Endothelial cell of umbilical vein (primary cell): ENCODE measurements at regions not wholly inside any gene's neighbourhood (a gene's known extent, or its start where the extent isn't known, plus 50 kb on each side); places are given as distances from the start of the nearest gene placed in this dataset.

Source experiments
- EZH2 ChIP-seq: IDR thresholded peaks from 2 replicates; pipeline ENCODE4 v1.6.1; 2012; ENCODE audit warnings: borderline replicate concordance, low read depth, mild to moderate bottlenecking, moderate library complexity, low read length, inconsistent platforms; ENCODE audit not compliant: severe bottlenecking
- FOS ChIP-seq: IDR thresholded peaks from 2 replicates; pipeline ENCODE4 v1.6.1; 2011; ENCODE audit warnings: mild to moderate bottlenecking, low read length, moderate library complexity, borderline replicate concordance; ENCODE audit not compliant: insufficient read depth
- JUN ChIP-seq: IDR thresholded peaks from 2 replicates; pipeline ENCODE4 v1.6.1; 2011; ENCODE audit warnings: borderline replicate concordance, low read depth; ENCODE audit not compliant: insufficient read length, insufficient read depth
- MYC ChIP-seq: IDR thresholded peaks from one replicate; pipeline ENCODE4 v1.6.1; 2011; ENCODE audit warnings: mild to moderate bottlenecking, low read depth, low read length
- POLR2A ChIP-seq: IDR thresholded peaks from 2 replicates; pipeline ENCODE4 v1.6.1; 2012; ENCODE audit warnings: low read depth, mild to moderate bottlenecking, control low read depth, low read length
- POLR2AphosphoS5 ChIP-seq: IDR thresholded peaks from 2 replicates; pipeline ENCODE4 v1.6.1; 2012; ENCODE audit warnings: low read depth, mild to moderate bottlenecking, control low read depth, low read length, moderate library complexity; ENCODE audit not compliant: insufficient read depth
- TF ChIP-seq, protein P1 (sequence below), 2 donors: IDR thresholded peaks; 1 replicate in 1 of 2; 2 replicates in 1 of 2; pipeline ENCODE4 v1.5.1; 2011; ENCODE audit warnings: low read length in 2 of 2, mild to moderate bottlenecking in 2 of 2, moderate library complexity in 2 of 2, control low read depth in 1 of 2, inconsistent platforms in 1 of 2, low read depth in 1 of 2; ENCODE audit not compliant: insufficient read depth in 1 of 2; ENCODE audit errors: extremely low read depth in 1 of 2
- TF ChIP-seq, protein P2 (sequence below): IDR thresholded peaks from 2 replicates; pipeline ENCODE4 v1.6.1; 2011; ENCODE audit not compliant: insufficient read depth, insufficient read length

DNA sequence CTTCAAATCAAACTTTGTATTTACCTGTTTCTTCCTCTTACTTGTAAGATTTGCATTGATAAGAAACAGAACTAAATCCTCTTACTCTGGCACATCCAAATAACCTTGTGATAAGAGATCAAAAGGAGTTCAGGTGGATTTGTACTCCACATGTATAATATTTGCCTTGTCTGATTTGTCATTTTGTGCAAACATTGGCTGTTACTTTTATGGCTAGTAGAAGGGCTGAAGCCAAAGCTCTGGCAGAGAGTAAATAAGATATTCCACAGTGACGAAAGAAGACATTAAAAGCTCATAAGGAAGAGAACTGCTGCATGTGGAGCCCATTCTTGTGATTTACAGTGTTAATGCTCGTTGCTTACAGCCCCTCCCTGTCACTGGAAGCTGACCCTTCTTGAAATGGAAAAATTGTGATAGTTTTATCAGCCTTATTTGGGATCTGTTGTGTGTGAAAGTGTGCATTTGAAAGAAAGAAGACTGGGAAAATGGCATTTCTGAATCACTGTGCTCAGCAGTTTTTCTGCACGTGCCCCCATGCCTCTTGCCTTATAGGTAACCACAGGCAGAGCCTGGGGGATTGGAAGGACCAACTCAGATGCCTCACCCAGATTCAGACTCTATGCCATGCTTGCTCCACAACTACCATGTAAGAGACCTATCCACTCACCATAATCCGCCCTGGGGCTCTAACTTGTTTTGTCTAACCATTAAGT, 68.2 kb downstream of the OXGR1 start:
- TF ChIP-seq POLR2AphosphoS5 = no peak
- TF ChIP-seq, protein P1, sequence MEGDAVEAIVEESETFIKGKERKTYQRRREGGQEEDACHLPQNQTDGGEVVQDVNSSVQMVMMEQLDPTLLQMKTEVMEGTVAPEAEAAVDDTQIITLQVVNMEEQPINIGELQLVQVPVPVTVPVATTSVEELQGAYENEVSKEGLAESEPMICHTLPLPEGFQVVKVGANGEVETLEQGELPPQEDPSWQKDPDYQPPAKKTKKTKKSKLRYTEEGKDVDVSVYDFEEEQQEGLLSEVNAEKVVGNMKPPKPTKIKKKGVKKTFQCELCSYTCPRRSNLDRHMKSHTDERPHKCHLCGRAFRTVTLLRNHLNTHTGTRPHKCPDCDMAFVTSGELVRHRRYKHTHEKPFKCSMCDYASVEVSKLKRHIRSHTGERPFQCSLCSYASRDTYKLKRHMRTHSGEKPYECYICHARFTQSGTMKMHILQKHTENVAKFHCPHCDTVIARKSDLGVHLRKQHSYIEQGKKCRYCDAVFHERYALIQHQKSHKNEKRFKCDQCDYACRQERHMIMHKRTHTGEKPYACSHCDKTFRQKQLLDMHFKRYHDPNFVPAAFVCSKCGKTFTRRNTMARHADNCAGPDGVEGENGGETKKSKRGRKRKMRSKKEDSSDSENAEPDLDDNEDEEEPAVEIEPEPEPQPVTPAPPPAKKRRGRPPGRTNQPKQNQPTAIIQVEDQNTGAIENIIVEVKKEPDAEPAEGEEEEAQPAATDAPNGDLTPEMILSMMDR (IDR thresholded peaks at IDR 0.05; ENCODE audit: extremely low read depth in 1 of 2, insufficient read depth in 1 of 2, low read depth in 1 of 2, low read length in 2 of 2) = no peak
- TF ChIP-seq MYC = no peak
- TF ChIP-seq, protein P2, sequence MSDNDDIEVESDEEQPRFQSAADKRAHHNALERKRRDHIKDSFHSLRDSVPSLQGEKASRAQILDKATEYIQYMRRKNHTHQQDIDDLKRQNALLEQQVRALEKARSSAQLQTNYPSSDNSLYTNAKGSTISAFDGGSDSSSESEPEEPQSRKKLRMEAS = no peak
- no peak for TF ChIP-seq EZH2
- TF ChIP-seq JUN = no peak
- no peak for TF ChIP-seq POLR2A
- no peak for TF ChIP-seq FOS
